ENCODE measurements at regions not wholly inside any gene's neighbourhood (a gene's known extent, or its start where the extent isn't known, plus 50 kb on each side); places are given as distances from the start of the nearest gene placed in this dataset.

DNA sequence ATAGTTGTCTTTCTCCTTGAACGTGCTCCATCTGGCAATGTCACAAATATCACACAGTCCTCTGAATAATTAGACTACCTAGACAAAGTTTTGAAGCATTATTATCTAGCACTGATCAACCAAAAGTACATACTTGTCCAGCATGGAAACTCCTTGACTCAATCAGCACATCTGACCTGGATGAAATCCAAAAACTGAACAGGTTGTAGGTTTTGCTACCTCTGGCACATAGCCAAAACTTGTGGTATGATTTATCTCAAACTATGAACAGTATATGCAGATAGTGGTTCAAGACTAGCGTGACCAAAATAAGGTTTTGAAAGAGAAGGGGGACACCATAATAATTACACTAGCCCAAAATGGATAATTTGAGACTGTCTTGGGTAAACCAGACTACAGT lies 158.1 kb downstream of the ARRDC3 start:
- ChIA-PET POLR2A (interaction anchor here (0.7 kb wide), 1 partner anchor 12 kb away, joined by 3 read pairs; no protein-coding TSS in a partner anchor), CTCF (interaction anchor here (2.9 kb wide), 1 partner anchor 159 kb away, joined by 17 read pairs; the partner anchor contains the start of gene ARRDC3)
- TF ChIP-seq, protein P1, sequence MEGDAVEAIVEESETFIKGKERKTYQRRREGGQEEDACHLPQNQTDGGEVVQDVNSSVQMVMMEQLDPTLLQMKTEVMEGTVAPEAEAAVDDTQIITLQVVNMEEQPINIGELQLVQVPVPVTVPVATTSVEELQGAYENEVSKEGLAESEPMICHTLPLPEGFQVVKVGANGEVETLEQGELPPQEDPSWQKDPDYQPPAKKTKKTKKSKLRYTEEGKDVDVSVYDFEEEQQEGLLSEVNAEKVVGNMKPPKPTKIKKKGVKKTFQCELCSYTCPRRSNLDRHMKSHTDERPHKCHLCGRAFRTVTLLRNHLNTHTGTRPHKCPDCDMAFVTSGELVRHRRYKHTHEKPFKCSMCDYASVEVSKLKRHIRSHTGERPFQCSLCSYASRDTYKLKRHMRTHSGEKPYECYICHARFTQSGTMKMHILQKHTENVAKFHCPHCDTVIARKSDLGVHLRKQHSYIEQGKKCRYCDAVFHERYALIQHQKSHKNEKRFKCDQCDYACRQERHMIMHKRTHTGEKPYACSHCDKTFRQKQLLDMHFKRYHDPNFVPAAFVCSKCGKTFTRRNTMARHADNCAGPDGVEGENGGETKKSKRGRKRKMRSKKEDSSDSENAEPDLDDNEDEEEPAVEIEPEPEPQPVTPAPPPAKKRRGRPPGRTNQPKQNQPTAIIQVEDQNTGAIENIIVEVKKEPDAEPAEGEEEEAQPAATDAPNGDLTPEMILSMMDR (IDR thresholded peaks at IDR 0.05; ENCODE audit: insufficient read depth, low read length, missing control alignments), result no peak
- H3K4me3 ChIP-seq (ENCODE audit: low read depth, low read length), result no peak overlapping the region
- DNase-seq (ENCODE audit: low read depth, low spot score), result no peak

- no peak for DNase-seq (ENCODE audit: low read depth, low spot score)
- POLR2A ChIA-PET, result interaction anchor here (0.6 to 0.7 kb wide), 3 partner anchors 12 to 152 kb away, joined by 3 to 4 read pairs (median 3); no protein-coding TSS in a partner anchor
- no peak overlapping the region for H3K4me3 ChIP-seq (ENCODE audit: low read depth, low read length)
- CTCF ChIA-PET, result interaction anchor here (2.9 kb wide), 1 partner anchor 160 kb away, joined by 17 read pairs; the partner anchor contains the start of gene ARRDC3
- TF ChIP-seq, protein P1 (IDR thresholded peaks at IDR 0.05; ENCODE audit: insufficient read depth, low read length, missing control alignments), result no peak
Measured at GRCh38 chr5:91224456-91224855, 158.7 kb downstream of the ARRDC3 start.

GRCh38 chr5:91223886-91224285 lies 159.2 kb downstream of the ARRDC3 start:
- POLR2A ChIA-PET, result interaction anchor here (0.6 kb wide), 2 partner anchors 24 to 151 kb away, joined by 3 to 4 read pairs; no protein-coding TSS in a partner anchor
- H3K4me3 ChIP-seq (ENCODE audit: low read depth, low read length), result no peak overlapping the region
- CTCF ChIA-PET, result interaction anchor here (0.7 to 2.9 kb wide), 3 partner anchors 9 to 160 kb away, joined by 3 to 17 read pairs (median 8); partner anchors contain the start of gene ARRDC3
- no peak for DNase-seq (ENCODE audit: low read depth, low spot score)
- TF ChIP-seq, protein P1 (IDR thresholded peaks at IDR 0.05; ENCODE audit: insufficient read depth, low read length, missing control alignments), result no peak

DNA sequence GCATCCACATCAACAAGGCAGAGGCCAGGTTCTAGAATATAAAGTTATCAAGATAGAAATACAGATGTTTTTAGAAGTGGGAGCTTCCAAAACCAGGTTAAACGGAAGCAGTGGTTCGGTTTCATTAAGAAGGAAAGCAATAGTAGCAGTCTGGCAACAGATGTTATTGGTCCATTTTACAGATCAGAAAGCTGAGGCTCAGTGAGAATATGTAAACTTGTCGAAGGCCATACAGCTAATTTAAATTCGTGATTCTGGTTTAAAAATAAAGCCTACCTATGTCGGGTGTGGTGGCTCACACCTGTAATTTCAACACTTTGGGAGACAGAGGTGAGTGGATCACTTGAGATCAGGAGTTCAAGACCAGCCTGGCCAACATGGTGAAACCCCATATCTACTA lies 160.6 kb downstream of the ARRDC3 start:
- DNase-seq (ENCODE audit: low read depth, low spot score), result no peak
- H3K4me3 ChIP-seq (ENCODE audit: low read depth, low read length), result no peak overlapping the region
- TF ChIP-seq, protein P1 (IDR thresholded peaks at IDR 0.05; ENCODE audit: insufficient read depth, low read length, missing control alignments), result no peak
- POLR2A ChIA-PET, result no interaction called here
- CTCF ChIA-PET, result interaction anchor here (0.7 to 2.9 kb wide), 4 partner anchors 8 to 164 kb away, joined by 3 to 17 read pairs (median 6); partner anchors contain the start of gene ARRDC3

- no peak for DNase-seq (ENCODE audit: low read depth, low spot score)
- CTCF ChIA-PET, result interaction anchor here (0.8 to 2.9 kb wide), 2 partner anchors 22 to 162 kb away, joined by 3 to 17 read pairs; partner anchors contain the start of gene ARRDC3
- H3K4me3 ChIP-seq (ENCODE audit: low read depth, low read length), result no peak overlapping the region
- TF ChIP-seq, protein P1 (IDR thresholded peaks at IDR 0.05; ENCODE audit: insufficient read depth, low read length, missing control alignments), result no peak
- POLR2A ChIA-PET, result no interaction called here
Measured at GRCh38 chr5:91221917-91222316, 161.2 kb downstream of the ARRDC3 start.

- DNase-seq (ENCODE audit: low read depth, low spot score), result no peak
- no peak overlapping the region for H3K4me3 ChIP-seq (ENCODE audit: low read depth, low read length)
- TF ChIP-seq, protein P1 (IDR thresholded peaks at IDR 0.05; ENCODE audit: insufficient read depth, low read length, missing control alignments), result peak; percentile 9
- CTCF ChIA-PET, result interaction anchor here (0.9 to 2.4 kb wide), 12 partner anchors 8 to 202 kb away, joined by 3 to 38 read pairs (median 4); partner anchors contain the start of gene ARRDC3
- POLR2A ChIA-PET, result no interaction called here
Measured at GRCh38 chr5:91219803-91220371, 163.2 kb downstream of the ARRDC3 start.
